Smooth muscle cell (in vitro differentiated cells): ENCODE measurements at regions not wholly inside any gene's neighbourhood (a gene's known extent, or its start where the extent isn't known, plus 50 kb on each side); places are given as distances from the start of the nearest gene placed in this dataset.

ENCODE experiments used
- DNase-seq: peaks from one replicate; lab custom pipeline; 2025; ENCODE audit not compliant: unreplicated experiment; lab: John Stamatoyannopoulos, UW
- H2AFZ ChIP-seq: fragments of 200-600 bp; sonication (generic); 2 replicates; pipeline ENCODE4 v1.6.0; 2016; ENCODE audit warnings: antibody characterized with exemption, low read depth, mild to moderate bottlenecking
- H3F3A ChIP-seq: fragments of 200-600 bp; sonication (generic); 2 replicates; pipeline ENCODE4 v1.6.0; 2017; ENCODE audit warnings: antibody characterized with exemption, low read depth
- H3K27ac ChIP-seq: fragments of 200-600 bp; sonication (generic); 2 replicates; pipeline ENCODE4 v1.5.1; 2016; ENCODE audit warnings: low read depth, mild to moderate bottlenecking
- H3K27me3 ChIP-seq: fragments of 200-600 bp; sonication (generic); 2 replicates; pipeline ENCODE4 v1.6.1; 2016; ENCODE audit warnings: low read depth, mild to moderate bottlenecking
- H3K36me3 ChIP-seq: fragments of 200-600 bp; sonication (generic); 2 replicates; pipeline ENCODE4 v1.5.1; 2016; ENCODE audit warnings: low read depth
- H3K4me1 ChIP-seq: fragments of 200-600 bp; sonication (generic); 2 replicates; pipeline ENCODE4 v1.5.1; 2016; ENCODE audit warnings: low read depth
- H3K4me2 ChIP-seq: fragments of 200-600 bp; sonication (generic); 2 replicates; pipeline ENCODE4 v1.6.0; 2016; ENCODE audit warnings: mild to moderate bottlenecking
- H3K4me3 ChIP-seq: fragments of 200-600 bp; sonication (generic); 2 replicates; pipeline ENCODE4 v1.5.1; 2016; ENCODE audit warnings: mild to moderate bottlenecking
- H3K79me2 ChIP-seq: fragments of 200-600 bp; sonication (generic); 2 replicates; pipeline ENCODE4 v1.6.0; 2016; ENCODE audit warnings: low read depth, mild to moderate bottlenecking
- H3K9ac ChIP-seq: fragments of 200-600 bp; sonication (generic); 2 replicates; pipeline ENCODE4 v1.6.0; 2016; ENCODE audit warnings: low read depth
- H3K9me3 ChIP-seq: fragments of 200-600 bp; sonication (generic); replicated peaks from 2 replicates; pipeline ENCODE4 v1.5.1; 2016; ENCODE audit warnings: low read depth
- H4K20me1 ChIP-seq: fragments of 200-600 bp; sonication (generic); 2 replicates; pipeline ENCODE4 v1.6.0; 2016; ENCODE audit warnings: low read depth
- CTCF ChIP-seq: fragments of 200-600 bp; sonication (generic); IDR thresholded peaks from 2 replicates; pipeline ENCODE4 v1.5.1; 2017; ENCODE audit warnings: borderline replicate concordance, mild to moderate bottlenecking, antibody characterized with exemption; ENCODE audit not compliant: insufficient read depth, poor library complexity, severe bottlenecking
- WGBS: methylation state at CpG from one replicate; pipeline ENCODE4 v1.1.7; 2016; ENCODE audit warnings: low lambda C conversion rate; 5-methylcytosine and 5-hydroxymethylcytosine counted together

GRCh38 chr13:73943137-73943964, 190.9 kb downstream of the KLF12 start:
- no peak overlapping the region for H3K27ac ChIP-seq
- no peaks in the 10 kb centered on the region for H3K36me3 ChIP-seq
- no peaks in the 10 kb centered on the region for H3F3A ChIP-seq
- peaks cover 4% of the 10 kb centered on the region for H4K20me1 ChIP-seq
- H3K4me2 ChIP-seq, result no peak overlapping the region
- H2AFZ ChIP-seq, result no peak overlapping the region
- H3K79me2 ChIP-seq, result no peaks in the 10 kb centered on the region
- H3K4me3 ChIP-seq, result no peak overlapping the region
- DNase-seq, result no peak
- H3K9me3 ChIP-seq, result no peaks in the 10 kb centered on the region
- H3K27me3 ChIP-seq, result no peaks in the 10 kb centered on the region
- 94% methylated on average over 4 of the region's 4 CpGs for WGBS
- H3K9ac ChIP-seq, result no peak overlapping the region
- H3K4me1 ChIP-seq, result peaks cover 7% of the 10 kb centered on the region
- no peak for TF ChIP-seq CTCF

GRCh38 chr13:73941752-73942151, 192.5 kb downstream of the KLF12 start:
- Histone ChIP-seq H2AFZ (no peak overlapping the region), H3K27ac (no peak overlapping the region), H3K9me3 (no peaks in the 10 kb centered on the region), H4K20me1 (peaks cover 4% of the 10 kb centered on the region), H3F3A (peaks cover 5% of the 10 kb centered on the region), H3K9ac (no peak overlapping the region), H3K4me3 (no peak overlapping the region), H3K27me3 (no peaks in the 10 kb centered on the region), H3K4me1 (peaks cover 11% of the 10 kb centered on the region), H3K79me2 (no peaks in the 10 kb centered on the region), H3K4me2 (no peak overlapping the region), H3K36me3 (no peaks in the 10 kb centered on the region)
- no peak for TF ChIP-seq CTCF
- WGBS, result 97% methylated on average over 1 of the region's 1 CpG
- no peak for DNase-seq

GRCh38 chr13:73940098-73940497, 194.1 kb downstream of the KLF12 start:
- no peaks in the 10 kb centered on the region for H3K9me3 ChIP-seq
- peaks cover 5% of the 10 kb centered on the region for H3F3A ChIP-seq
- DNase-seq, result no peak
- no peak overlapping the region for H3K27ac ChIP-seq
- H3K79me2 ChIP-seq, result no peaks in the 10 kb centered on the region
- no peak overlapping the region for H2AFZ ChIP-seq
- peaks cover 4% of the 10 kb centered on the region for H4K20me1 ChIP-seq
- no peak overlapping the region for H3K4me2 ChIP-seq
- H3K4me1 ChIP-seq, result peaks cover 11% of the 10 kb centered on the region
- H3K9ac ChIP-seq, result no peak overlapping the region
- H3K36me3 ChIP-seq, result no peaks in the 10 kb centered on the region
- TF ChIP-seq CTCF, result no peak
- H3K4me3 ChIP-seq, result no peak overlapping the region
- 86% methylated on average over 7 of the region's 7 CpGs for whole genome bisulfite sequencing
- H3K27me3 ChIP-seq, result no peaks in the 10 kb centered on the region

GRCh38 chr13:73939603-73940002, 194.6 kb downstream of the KLF12 start:
- H3F3A ChIP-seq, result peaks cover 5% of the 10 kb centered on the region
- H2AFZ ChIP-seq, result no peak overlapping the region
- no peaks in the 10 kb centered on the region for H3K79me2 ChIP-seq
- no peak overlapping the region for H3K9ac ChIP-seq
- H3K4me3 ChIP-seq, result no peak overlapping the region
- no peak for DNase-seq
- H3K27me3 ChIP-seq, result no peaks in the 10 kb centered on the region
- peaks cover 11% of the 10 kb centered on the region for H3K4me1 ChIP-seq
- TF ChIP-seq CTCF, result no peak
- no peak overlapping the region for H3K4me2 ChIP-seq
- WGBS, result 74% methylated on average over 1 of the region's 1 CpG
- peaks cover 4% of the 10 kb centered on the region for H4K20me1 ChIP-seq
- H3K36me3 ChIP-seq, result no peaks in the 10 kb centered on the region
- no peak overlapping the region for H3K27ac ChIP-seq
- no peaks in the 10 kb centered on the region for H3K9me3 ChIP-seq
